Nephron progenitor cell (in vitro differentiated cells): ENCODE measurements at regions not wholly inside any gene's neighbourhood (a gene's known extent, or its start where the extent isn't known, plus 50 kb on each side); places are given as distances from the start of the nearest gene placed in this dataset.

Experiments used
- DNase-seq: peaks from one replicate; pipeline ENCODE4 v3.0.0; 2021
- H3K27ac Mint-ChIP-seq: 2 replicates; pipeline ENCODE4 v1.8.0; 2021; ENCODE audit warnings: mild to moderate bottlenecking, moderate library complexity, mixed read lengths
- H3K27me3 Mint-ChIP-seq: 2 replicates; pipeline ENCODE4 v1.8.0; 2021; ENCODE audit warnings: mild to moderate bottlenecking, low read depth, mixed read lengths; ENCODE audit not compliant: poor library complexity
- H3K36me3 Mint-ChIP-seq: 2 replicates; pipeline ENCODE4 v1.8.0; 2021; ENCODE audit warnings: low read depth, mixed read lengths
- H3K4me1 Mint-ChIP-seq: 2 replicates; pipeline ENCODE4 v1.8.0; 2021; ENCODE audit warnings: mixed read lengths
- H3K4me3 Mint-ChIP-seq: 2 replicates; pipeline ENCODE4 v1.8.0; 2021; ENCODE audit warnings: mild to moderate bottlenecking, moderate library complexity, mixed read lengths
- H3K9me3 Mint-ChIP-seq: 2 replicates; pipeline ENCODE4 v1.8.0; 2021; ENCODE audit warnings: mild to moderate bottlenecking, moderate library complexity, mixed read lengths
- CTCF ChIP-seq: fragments of 200-600 bp; sonication (generic); IDR thresholded peaks from 2 replicates; pipeline ENCODE4 v1.5.0; 2021; ENCODE audit warnings: antibody characterized with exemption

- Mint-ChIP-seq H3K27me3 (peaks cover 16% of the 10 kb centered on the region), H3K27ac (no peak overlapping the region), H3K36me3 (peaks cover 9% of the 10 kb centered on the region), H3K4me3 (no peak overlapping the region), H3K9me3 (peaks cover 16% of the 10 kb centered on the region), H3K4me1 (peaks cover 15% of the 10 kb centered on the region)
- no peak for DNase-seq
- TF ChIP-seq CTCF: no peak
These were observed 247.9 kb downstream of the TENT4A start for GRCh38 chr5:6961123-6961522.

- TF ChIP-seq CTCF: no peak
- no peak overlapping the region for H3K4me3 Mint-ChIP-seq
- H3K27me3 Mint-ChIP-seq: peaks cover 11% of the 10 kb centered on the region
- H3K27ac Mint-ChIP-seq: no peak overlapping the region
- no peak for DNase-seq
- peaks cover 16% of the 10 kb centered on the region for H3K9me3 Mint-ChIP-seq
- H3K36me3 Mint-ChIP-seq: peaks cover 11% of the 10 kb centered on the region
- peaks cover 17% of the 10 kb centered on the region for H3K4me1 Mint-ChIP-seq
These were observed 248.8 kb downstream of the TENT4A start for GRCh38 chr5:6961837-6962635.

GRCh38 chr5:6976971-6977370, 263.7 kb downstream of the TENT4A start:
- Mint-ChIP-seq H3K27ac (no peak overlapping the region), H3K4me3 (no peak overlapping the region), H3K36me3 (no peaks in the 10 kb centered on the region), H3K9me3 (no peaks in the 10 kb centered on the region), H3K27me3 (peaks cover 5% of the 10 kb centered on the region), H3K4me1 (no peaks in the 10 kb centered on the region)
- no peak for TF ChIP-seq CTCF
- no peak for DNase-seq

- no peaks in the 10 kb centered on the region for H3K9me3 Mint-ChIP-seq
- no peaks in the 10 kb centered on the region for H3K4me1 Mint-ChIP-seq
- no peak for TF ChIP-seq CTCF
- peaks cover 5% of the 10 kb centered on the region for H3K27me3 Mint-ChIP-seq
- no peak overlapping the region for H3K27ac Mint-ChIP-seq
- no peak overlapping the region for H3K4me3 Mint-ChIP-seq
- no peaks in the 10 kb centered on the region for H3K36me3 Mint-ChIP-seq
- no peak for DNase-seq
These were observed 265.8 kb downstream of the TENT4A start for GRCh38 chr5:6979061-6979460.

GRCh38 chr5:6989230-6989629, 276.0 kb downstream of the TENT4A start:
- Mint-ChIP-seq H3K9me3 (no peaks in the 10 kb centered on the region), H3K36me3 (no peaks in the 10 kb centered on the region), H3K4me1 (peaks cover 6% of the 10 kb centered on the region), H3K4me3 (no peak overlapping the region), H3K27me3 (peaks cover 9% of the 10 kb centered on the region), H3K27ac (no peak overlapping the region)
- DNase-seq: no peak
- no peak for TF ChIP-seq CTCF

GRCh38 chr5:6994097-6994496, 280.9 kb downstream of the TENT4A start:
- no peak for TF ChIP-seq CTCF
- H3K4me3 Mint-ChIP-seq: no peak overlapping the region
- peaks cover 6% of the 10 kb centered on the region for H3K4me1 Mint-ChIP-seq
- no peak for DNase-seq
- H3K27me3 Mint-ChIP-seq: peaks cover 15% of the 10 kb centered on the region
- no peaks in the 10 kb centered on the region for H3K36me3 Mint-ChIP-seq
- peaks cover 27% of the 10 kb centered on the region for H3K9me3 Mint-ChIP-seq
- H3K27ac Mint-ChIP-seq: no peak overlapping the region
